SK-N-MC (cell line): ENCODE measurements at regions not wholly inside any gene's neighbourhood (a gene's known extent, or its start where the extent isn't known, plus 50 kb on each side); places are given as distances from the start of the nearest gene placed in this dataset.
"Not testable (repeated sequence)": the region's sequence is repeated elsewhere in the genome, so short reads cannot be mapped to it uniquely, and the experiment has no call there.

Experiments
- DNase-seq: peaks from one replicate; pipeline ENCODE4 v3.0.0-alpha.2; 2011; ENCODE audit warnings: low read depth, low spot score
- H3K27ac ChIP-seq: fragments of 200-600 bp; sonication (generic); 2 replicates; pipeline ENCODE4 v1.5.1; 2016; ENCODE audit warnings: mixed run types
- H3K36me3 ChIP-seq: fragments of 200-600 bp; sonication (generic); 2 replicates; pipeline ENCODE4 v1.6.1; 2017; ENCODE audit warnings: antibody characterized with exemption, low read length, mixed read lengths; ENCODE audit not compliant: insufficient read depth
- H3K4me3 ChIP-seq: fragments of 200-600 bp; sonication (generic); 2 replicates; pipeline ENCODE4 v1.5.1; 2016
- H3K9ac ChIP-seq: fragments of 200-600 bp; sonication (generic); 2 replicates; pipeline ENCODE4 v1.8.0; 2017; ENCODE audit warnings: mixed run types, mixed read lengths; ENCODE audit not compliant: insufficient read length
- H3K9me3 ChIP-seq: fragments of 200-600 bp; sonication (generic); 2 replicates; pipeline ENCODE4 v1.6.1; 2017; ENCODE audit warnings: low read depth, mild to moderate bottlenecking, antibody characterized with exemption, low read length, moderate library complexity, mixed read lengths
- EZH2 ChIP-seq: fragments of 200-600 bp; sonication (generic); IDR thresholded peaks from one replicate; pipeline ENCODE4 v1.6.1; 2017; ENCODE audit warnings: antibody characterized with exemption
- FOXP2 ChIP-seq: optimal IDR thresholded peaks from 2 replicates; pipeline ENCODE3; 2011; ENCODE audit warnings: mild to moderate bottlenecking, moderate library complexity; ENCODE audit not compliant: insufficient read depth; ENCODE audit errors: extremely low read length, control extremely low read depth
- POLR2AphosphoS5 ChIP-seq: IDR thresholded peaks from 2 replicates; pipeline ENCODE4 v1.6.1; 2012; ENCODE audit warnings: mild to moderate bottlenecking, low read depth, low read length, borderline replicate concordance

DNA sequence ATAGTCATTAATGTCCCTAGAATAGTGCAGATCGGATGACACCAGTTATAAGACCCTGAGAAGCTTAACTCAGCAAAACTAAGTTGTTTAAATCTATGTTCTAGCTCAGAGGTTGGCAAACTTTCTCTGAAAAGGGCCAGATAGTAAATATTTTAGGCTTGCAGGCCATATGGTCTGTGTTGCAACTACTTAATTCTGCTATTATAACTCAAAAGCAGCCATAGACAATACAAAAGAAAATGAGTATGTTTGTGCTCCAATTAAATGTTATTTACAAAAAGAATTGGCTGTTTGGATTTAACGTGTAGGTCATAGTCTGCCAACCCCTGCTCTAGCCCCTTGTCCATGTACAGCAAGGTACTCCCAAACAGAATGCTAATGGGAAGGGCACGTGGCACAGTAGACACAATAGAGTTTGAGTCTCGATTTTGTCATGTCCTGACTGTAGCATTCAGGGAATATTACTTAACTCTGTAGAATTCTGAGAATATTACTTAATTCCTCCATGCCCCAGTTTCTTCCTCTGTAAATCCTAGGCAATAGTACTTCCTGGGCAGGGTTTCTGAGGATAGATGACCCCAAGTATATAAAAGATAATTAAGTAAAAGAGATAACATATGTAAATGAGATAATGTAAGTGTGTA is 70.5 kb upstream of the ATP2C1 start:
- no peak overlapping the region for H3K27ac ChIP-seq
- H3K9ac ChIP-seq: no peak overlapping the region
- no peak overlapping the region for H3K4me3 ChIP-seq
- no peak for DNase-seq
- no peaks in the 10 kb centered on the region for H3K9me3 ChIP-seq
- TF ChIP-seq POLR2AphosphoS5 (no peak), FOXP2 (no peak), EZH2 (no peak)
- no peaks in the 10 kb centered on the region for H3K36me3 ChIP-seq

DNA sequence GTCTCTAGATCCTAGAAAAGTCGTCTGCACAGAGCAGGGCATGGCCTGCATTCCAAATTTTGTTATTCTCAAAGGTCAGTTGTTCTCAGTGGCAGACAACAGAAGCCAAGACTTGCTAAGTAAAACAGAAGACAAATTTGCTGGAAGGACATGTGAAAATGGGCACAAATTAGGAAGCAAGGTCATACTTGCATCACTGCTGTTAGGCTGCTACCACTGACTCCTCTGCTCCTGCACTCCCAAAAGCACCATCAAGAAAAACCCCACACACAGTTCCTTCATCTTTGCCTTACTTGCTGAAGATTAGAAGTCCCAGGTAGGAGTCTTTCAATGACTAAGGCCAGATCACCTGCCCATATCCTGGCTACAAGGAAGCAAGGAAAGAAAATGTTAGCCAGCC is 69.9 kb upstream of the ATP2C1 start:
- Histone ChIP-seq H3K36me3 (no peaks in the 10 kb centered on the region), H3K4me3 (no peak overlapping the region), H3K9ac (no peak overlapping the region), H3K27ac (no peak overlapping the region), H3K9me3 (no peaks in the 10 kb centered on the region)
- DNase-seq: no peak
- TF ChIP-seq FOXP2: no peak
- TF ChIP-seq EZH2: no peak
- no peak for TF ChIP-seq POLR2AphosphoS5

DNA sequence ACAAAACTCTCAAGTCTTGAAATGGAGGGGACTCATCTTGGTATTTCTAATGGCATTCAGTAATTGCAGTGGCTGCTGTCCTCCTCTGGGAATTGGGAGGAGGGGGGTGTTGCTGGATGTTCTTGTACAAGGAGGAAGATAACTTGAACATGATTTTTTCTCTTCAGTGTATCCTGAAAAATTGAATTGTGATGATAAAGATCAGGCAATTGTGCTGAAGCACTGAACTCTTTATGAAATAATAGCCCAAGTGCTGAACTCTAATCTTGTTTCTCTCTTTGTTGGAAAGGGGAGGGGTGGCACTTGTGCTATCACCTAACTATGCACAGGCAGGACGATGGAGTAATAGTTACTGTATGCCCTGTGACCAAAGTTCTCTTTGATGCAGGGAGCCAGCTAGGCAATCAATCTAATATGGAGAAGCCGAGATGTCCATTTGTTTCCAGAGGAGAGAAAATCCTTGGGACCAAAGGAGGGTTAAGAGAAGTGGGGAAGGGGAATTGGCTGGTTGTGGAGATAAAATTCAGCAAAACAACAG is 68.1 kb upstream of the ATP2C1 start:
- no peaks in the 10 kb centered on the region for H3K36me3 ChIP-seq
- no peak overlapping the region for H3K9ac ChIP-seq
- no peak overlapping the region for H3K27ac ChIP-seq
- TF ChIP-seq POLR2AphosphoS5 (no peak), EZH2 (no peak), FOXP2 (no peak)
- no peak for DNase-seq
- H3K9me3 ChIP-seq: no peaks in the 10 kb centered on the region
- H3K4me3 ChIP-seq: no peak overlapping the region

DNA sequence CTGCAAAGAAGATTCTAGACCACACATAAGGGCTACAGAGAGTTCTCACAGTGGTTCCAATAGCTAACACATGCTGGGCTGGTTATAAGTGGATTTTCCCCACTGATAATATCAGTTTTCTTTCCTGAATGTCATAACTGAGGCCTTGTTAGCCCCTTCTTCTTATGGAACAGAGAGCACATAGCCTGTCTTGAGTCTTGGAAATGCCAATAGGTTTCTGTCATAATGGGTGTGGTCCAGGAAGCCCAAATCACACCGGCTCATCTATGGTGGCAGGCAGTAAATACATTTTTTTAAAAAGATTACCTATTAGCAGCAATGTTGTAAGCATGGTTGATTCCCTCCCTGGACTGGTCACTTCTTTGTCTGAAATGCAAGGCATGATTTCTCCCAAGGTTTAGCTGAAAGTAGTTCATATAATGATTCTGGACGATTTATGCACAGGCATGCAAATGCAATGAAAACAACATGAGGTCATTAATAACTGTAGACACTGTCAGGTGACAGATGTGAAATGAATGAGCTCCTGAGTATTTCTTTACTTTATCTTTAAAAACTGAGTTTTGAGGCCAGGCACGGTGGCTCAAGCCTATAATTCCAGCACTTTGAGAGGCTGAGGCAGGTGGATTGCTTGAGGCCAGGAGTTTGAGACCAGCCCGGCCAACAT is 67.2 kb upstream of the ATP2C1 start:
- H3K9me3 ChIP-seq: no peaks in the 10 kb centered on the region
- H3K4me3 ChIP-seq: no peak overlapping the region
- DNase-seq: no peak
- no peak overlapping the region for H3K27ac ChIP-seq
- TF ChIP-seq EZH2: no peak
- no peak for TF ChIP-seq POLR2AphosphoS5
- no peak for TF ChIP-seq FOXP2
- no peak overlapping the region for H3K9ac ChIP-seq
- H3K36me3 ChIP-seq: no peaks in the 10 kb centered on the region

DNA sequence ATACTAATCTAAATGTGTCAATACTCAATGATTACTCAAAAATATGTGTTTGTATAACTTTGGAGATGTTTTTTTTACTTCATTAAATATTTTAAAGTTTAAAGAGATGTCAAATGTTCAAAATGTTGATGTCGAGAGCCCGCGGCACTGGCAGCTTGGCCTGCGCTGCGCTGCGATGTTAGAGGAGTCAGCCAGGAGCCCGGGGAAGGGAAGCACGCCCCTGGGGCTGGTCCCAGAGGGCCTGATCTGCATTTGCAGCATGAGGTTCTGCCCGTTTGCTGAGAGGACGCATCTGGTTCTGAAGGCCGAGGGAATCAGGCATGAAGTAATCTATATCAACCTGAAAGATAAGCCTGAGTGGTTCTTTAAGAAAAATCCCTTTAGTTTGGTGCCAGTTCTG is 66.4 kb upstream of the ATP2C1 start:
- Histone ChIP-seq H3K36me3 (no peaks in the 10 kb centered on the region), H3K9me3 (no peaks in the 10 kb centered on the region)
- TF ChIP-seq POLR2AphosphoS5 (no peak), FOXP2 (no peak), EZH2 (no peak)

DNA sequence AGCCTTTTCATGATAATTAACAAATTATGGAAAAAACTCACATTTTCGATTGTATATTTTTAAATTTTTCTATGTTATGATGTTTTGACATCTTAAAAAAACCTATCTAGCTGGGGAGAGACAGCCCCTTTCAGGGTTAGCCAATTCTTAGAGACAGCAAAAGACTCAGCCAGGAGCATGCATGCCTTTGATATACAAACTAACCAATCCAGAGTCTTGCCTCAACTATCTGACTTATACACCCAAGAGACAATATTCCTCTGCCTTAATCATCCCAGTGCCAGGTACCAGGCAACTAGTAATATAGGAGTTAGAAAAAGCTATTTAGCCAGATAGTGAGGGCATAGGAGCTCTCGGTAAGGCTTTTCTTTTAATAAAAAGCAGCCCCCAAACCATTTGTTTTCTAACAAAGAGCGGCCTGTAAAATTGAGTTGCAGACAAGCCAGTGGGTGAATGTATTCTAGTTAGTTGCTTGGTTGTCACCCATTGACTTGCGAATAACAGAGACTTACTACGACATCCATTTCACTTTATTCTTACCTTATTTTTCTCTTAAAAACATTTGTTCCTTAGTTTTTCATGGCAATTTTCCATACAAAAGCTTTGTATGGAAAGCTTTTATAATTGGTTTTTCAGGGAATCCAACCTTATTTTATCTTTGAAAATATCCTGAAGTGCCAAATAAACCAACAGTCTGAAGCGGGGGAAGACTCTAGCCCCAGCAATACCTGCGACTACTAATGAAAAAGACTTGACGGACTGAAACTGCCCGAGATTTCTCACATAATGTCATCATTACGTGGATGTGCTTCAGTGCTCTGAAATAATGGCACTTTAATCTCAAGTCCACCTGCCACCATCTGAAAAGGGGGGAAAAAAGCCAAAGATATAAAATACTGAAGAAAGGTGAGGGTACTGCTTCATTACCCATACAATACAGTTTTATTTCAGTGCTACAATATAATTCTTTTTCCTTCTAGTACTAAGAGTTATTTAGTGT is 64.6 kb upstream of the ATP2C1 start:
- Histone ChIP-seq H3K9ac (no peak overlapping the region), H3K27ac (no peak overlapping the region), H3K9me3 (no peaks in the 10 kb centered on the region), H3K36me3 (no peaks in the 10 kb centered on the region), H3K4me3 (no peak overlapping the region)
- TF ChIP-seq FOXP2: no peak
- no peak for TF ChIP-seq POLR2AphosphoS5
- no peak for TF ChIP-seq EZH2
- no peak for DNase-seq

More for the DNA sequence above, 66.4 kb upstream of the ATP2C1 start:
- Histone ChIP-seq H3K4me3 (no peak overlapping the region), H3K27ac (no peak overlapping the region), H3K9ac (no peak overlapping the region)
- DNase-seq: no peak

DNA sequence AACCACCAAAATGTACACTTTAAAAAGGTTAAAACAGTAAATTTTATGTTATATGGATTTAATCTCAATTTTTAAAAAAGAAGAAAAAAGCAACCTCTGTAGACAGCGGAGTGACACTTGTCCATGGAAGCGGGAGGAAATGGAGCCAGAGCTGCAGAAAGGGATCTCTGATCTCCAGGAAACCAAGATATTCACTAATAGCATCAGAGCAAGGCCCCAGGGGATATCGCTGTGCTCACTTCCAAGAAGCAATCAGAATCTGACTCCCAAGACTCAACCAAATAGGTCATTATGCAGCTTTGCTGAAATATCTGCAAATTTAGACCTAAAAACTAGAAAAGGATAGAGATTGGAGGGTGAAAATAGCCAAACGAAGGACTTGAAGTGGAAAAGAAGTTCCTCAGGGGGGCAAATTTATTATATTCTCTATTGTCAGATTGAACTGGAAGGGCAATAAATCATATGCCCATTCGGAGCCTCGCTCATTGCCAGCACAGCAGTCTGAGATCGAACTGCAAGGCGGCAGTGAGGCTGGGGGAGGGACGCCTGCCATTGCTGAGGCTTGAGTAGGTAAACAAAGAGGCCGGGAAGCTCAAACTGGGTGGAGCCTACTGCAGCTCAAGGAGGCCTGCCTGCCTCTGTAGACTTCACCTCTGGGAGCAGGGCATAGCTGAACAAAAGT is 62.0 kb upstream of the ATP2C1 start:
- DNase-seq: peak; percentile 60
- Histone ChIP-seq H3K4me3 (peak overlapping the region; percentile 61), H3K36me3 (no peaks in the 10 kb centered on the region), H3K9ac (no peak overlapping the region), H3K9me3 (no peaks in the 10 kb centered on the region), H3K27ac (no peak overlapping the region; the same call in 1 of the 2 replicates)
- TF ChIP-seq EZH2 (no peak), POLR2AphosphoS5 (no peak), FOXP2 (no peak)

DNA sequence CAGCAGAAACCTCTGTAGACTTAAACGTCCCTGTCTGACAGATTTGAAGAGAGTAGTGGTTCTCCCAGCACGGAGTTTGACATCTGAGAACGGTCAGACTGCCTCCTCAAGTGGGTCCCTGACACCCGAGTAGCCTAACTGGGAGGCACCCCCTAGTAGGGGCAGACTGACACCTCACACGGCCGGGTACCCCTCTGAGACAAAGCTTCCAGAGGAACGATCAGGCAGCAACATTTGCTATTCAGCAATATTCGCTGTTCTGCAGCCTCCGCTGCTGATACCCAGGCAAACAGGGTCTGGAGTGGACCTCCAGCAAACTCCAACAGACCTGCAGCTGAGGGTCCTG is 61.5 kb upstream of the ATP2C1 start:
- H3K9me3 ChIP-seq, H3K4me3 ChIP-seq, H3K27ac ChIP-seq, DNase-seq, H3K9ac ChIP-seq, H3K36me3 ChIP-seq: not testable (repeated sequence)
